GM23338 (cell line): ENCODE measurements at regions not wholly inside any gene's neighbourhood (a gene's known extent, or its start where the extent isn't known, plus 50 kb on each side); places are given as distances from the start of the nearest gene placed in this dataset.
A peak's percentile ranks its signal among the peaks of the same experiment; 100 is the strongest.

Source experiments
- ATAC-seq: fragments of 200-7000 bp; cut with Tn5 transposase; 3 replicates; pipeline ENCODE4 v1.9.1; 2020
- DNase-seq: peaks from one replicate; pipeline ENCODE4 v3.0.0-alpha.2; 2015; ENCODE audit warnings: low spot score
- H2AFZ ChIP-seq: fragments of 200-600 bp; sonication (generic); 2 replicates; pipeline ENCODE4 v1.8.0; 2016; ENCODE audit warnings: antibody characterized with exemption, mild to moderate bottlenecking, moderate library complexity
- H3F3A ChIP-seq: fragments of 200-600 bp; sonication (generic); replicated peaks from 2 replicates; pipeline ENCODE4 v1.8.0; 2017; ENCODE audit warnings: antibody characterized with exemption, mixed run types, low read depth
- H3K27ac ChIP-seq: fragments of 200-600 bp; sonication (generic); 2 replicates; pipeline ENCODE4 v1.6.1; 2016; ENCODE audit warnings: low read depth
- H3K27me3 ChIP-seq: fragments of 200-600 bp; sonication (generic); 2 replicates; pipeline ENCODE4 v1.8.0; 2016; ENCODE audit warnings: mild to moderate bottlenecking, mixed run types, moderate library complexity; ENCODE audit not compliant: insufficient read depth
- H3K36me3 ChIP-seq: fragments of 200-600 bp; sonication (generic); 2 replicates; pipeline ENCODE4 v1.8.0; 2016; ENCODE audit warnings: mild to moderate bottlenecking; ENCODE audit not compliant: insufficient read depth
- H3K4me1 ChIP-seq: fragments of 200-600 bp; sonication (generic); 2 replicates; pipeline ENCODE4 v1.8.0; 2016; ENCODE audit warnings: mild to moderate bottlenecking, moderate library complexity; ENCODE audit not compliant: insufficient read depth
- H3K4me2 ChIP-seq: fragments of 200-600 bp; sonication (generic); 2 replicates; pipeline ENCODE4 v1.7.1; 2017; ENCODE audit warnings: mixed run types
- H3K4me3 ChIP-seq: fragments of 200-600 bp; sonication (generic); 2 replicates; pipeline ENCODE4 v1.6.1; 2016; ENCODE audit warnings: mixed run types
- H3K79me2 ChIP-seq: fragments of 200-600 bp; sonication (generic); replicated peaks from 2 replicates; pipeline ENCODE4 v1.8.0; 2017; ENCODE audit warnings: mild to moderate bottlenecking; ENCODE audit not compliant: insufficient read depth
- H3K9me2 ChIP-seq: fragments of 200-600 bp; sonication (generic); 2 replicates; pipeline ENCODE4 v1.8.0; 2017; ENCODE audit not compliant: insufficient read depth
- H4K20me1 ChIP-seq: fragments of 200-600 bp; sonication (generic); replicated peaks from 2 replicates; pipeline ENCODE4 v1.8.0; 2017; ENCODE audit warnings: mild to moderate bottlenecking; ENCODE audit not compliant: insufficient read depth
- H3K27ac Mint-ChIP-seq: 2 replicates; pipeline ENCODE4 v1.8.0; 2020; ENCODE audit warnings: inconsistent platforms, mild to moderate bottlenecking, moderate library complexity, mixed read lengths
- H3K27me3 Mint-ChIP-seq: 3 replicates; pipeline ENCODE4 v1.8.0; 2022; ENCODE audit warnings: low read depth, mild to moderate bottlenecking, moderate library complexity, mixed read lengths, inconsistent platforms; ENCODE audit not compliant: insufficient read depth, poor library complexity
- H3K36me3 Mint-ChIP-seq: 3 replicates; pipeline ENCODE4 v1.8.0; 2021; ENCODE audit warnings: low read depth, mild to moderate bottlenecking, inconsistent platforms, moderate library complexity, mixed read lengths
- H3K4me1 Mint-ChIP-seq: 3 replicates; pipeline ENCODE4 v1.8.0; 2020; ENCODE audit warnings: mild to moderate bottlenecking, inconsistent platforms, mixed read lengths
- H3K4me3 Mint-ChIP-seq: 3 replicates; pipeline ENCODE4 v1.8.0; 2021; ENCODE audit warnings: moderate library complexity, mild to moderate bottlenecking, inconsistent platforms, mixed read lengths
- H3K9me3 Mint-ChIP-seq: 3 replicates; pipeline ENCODE4 v1.8.0; 2020; ENCODE audit warnings: moderate library complexity, mild to moderate bottlenecking, inconsistent platforms, mixed read lengths
- EZH2 ChIP-seq: fragments of 200-600 bp; sonication (generic); IDR thresholded peaks from one replicate; pipeline ENCODE4 v1.8.0; 2017; ENCODE audit warnings: antibody characterized with exemption, mild to moderate bottlenecking, low read depth; ENCODE audit not compliant: unreplicated experiment
- EZH2phosphoT487 ChIP-seq: fragments of 200-600 bp; sonication (generic); IDR thresholded peaks from one replicate; pipeline ENCODE4 v1.8.1; 2018; ENCODE audit warnings: antibody characterized with exemption; ENCODE audit not compliant: unreplicated experiment
- JUNB ChIP-seq: IDR thresholded peaks from one replicate; pipeline ENCODE4 v1.6.1; 2016; ENCODE audit warnings: antibody characterized with exemption; ENCODE audit not compliant: unreplicated experiment
- NANOG ChIP-seq: IDR thresholded peaks from 2 replicates; pipeline ENCODE4 v1.6.1; 2016; ENCODE audit warnings: antibody characterized with exemption, borderline replicate concordance
- POLR2AphosphoS5 ChIP-seq: IDR thresholded peaks from 2 replicates; pipeline ENCODE4 v1.6.1; 2016; ENCODE audit warnings: antibody characterized with exemption, low read depth
- STAT1 ChIP-seq: IDR thresholded peaks from one replicate; pipeline ENCODE4 v1.6.1; 2016; ENCODE audit warnings: antibody characterized with exemption; ENCODE audit not compliant: unreplicated experiment
- ZNF114 ChIP-seq: fragments of 250-450 bp; sonication (Bioruptor Pico); IDR thresholded peaks from 2 replicates; pipeline ENCODE4 v1.5.0; 2020; ENCODE audit warnings: mild to moderate bottlenecking, moderate library complexity
- ZNF331 ChIP-seq: fragments of 250-450 bp; sonication (Bioruptor Pico); IDR thresholded peaks from 2 replicates; pipeline ENCODE4 v1.5.0; 2020; ENCODE audit warnings: low read depth, mild to moderate bottlenecking, moderate library complexity
- TF ChIP-seq, protein P1 (sequence below): IDR thresholded peaks from one replicate; pipeline ENCODE4 v1.6.1; 2018; ENCODE audit warnings: antibody characterized with exemption; ENCODE audit not compliant: unreplicated experiment
- TF ChIP-seq, protein P2 (sequence below): IDR thresholded peaks from 2 replicates; pipeline ENCODE4 v1.6.1; 2016; ENCODE audit warnings: antibody characterized with exemption
- TF ChIP-seq, protein P3 (sequence below): fragments of 250-450 bp; sonication (Bioruptor Pico); IDR thresholded peaks from 2 replicates; pipeline ENCODE4 v1.5.0; 2020; ENCODE audit warnings: mild to moderate bottlenecking, moderate library complexity

DNA sequence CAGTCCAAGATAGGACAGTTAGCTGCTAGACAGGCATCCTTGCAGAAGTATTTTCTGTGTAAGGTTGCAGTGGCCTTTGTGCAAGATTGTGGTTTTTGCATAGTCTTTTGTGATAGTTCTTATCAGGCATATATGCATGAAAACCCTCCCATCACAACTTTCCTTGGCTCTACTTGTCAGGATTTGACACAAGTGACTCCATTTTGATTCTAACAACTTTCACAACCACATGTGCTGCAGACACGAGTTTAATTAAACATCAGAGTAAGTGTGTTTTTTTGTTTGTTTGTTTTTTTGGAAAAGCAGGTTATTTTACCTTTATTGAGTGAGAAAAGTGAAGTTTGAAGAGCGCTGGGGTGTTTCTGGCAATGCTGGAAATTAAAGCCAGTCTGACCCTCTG is 902.0 kb upstream of the GCFC2 start (continued):
- TF ChIP-seq, protein P1, sequence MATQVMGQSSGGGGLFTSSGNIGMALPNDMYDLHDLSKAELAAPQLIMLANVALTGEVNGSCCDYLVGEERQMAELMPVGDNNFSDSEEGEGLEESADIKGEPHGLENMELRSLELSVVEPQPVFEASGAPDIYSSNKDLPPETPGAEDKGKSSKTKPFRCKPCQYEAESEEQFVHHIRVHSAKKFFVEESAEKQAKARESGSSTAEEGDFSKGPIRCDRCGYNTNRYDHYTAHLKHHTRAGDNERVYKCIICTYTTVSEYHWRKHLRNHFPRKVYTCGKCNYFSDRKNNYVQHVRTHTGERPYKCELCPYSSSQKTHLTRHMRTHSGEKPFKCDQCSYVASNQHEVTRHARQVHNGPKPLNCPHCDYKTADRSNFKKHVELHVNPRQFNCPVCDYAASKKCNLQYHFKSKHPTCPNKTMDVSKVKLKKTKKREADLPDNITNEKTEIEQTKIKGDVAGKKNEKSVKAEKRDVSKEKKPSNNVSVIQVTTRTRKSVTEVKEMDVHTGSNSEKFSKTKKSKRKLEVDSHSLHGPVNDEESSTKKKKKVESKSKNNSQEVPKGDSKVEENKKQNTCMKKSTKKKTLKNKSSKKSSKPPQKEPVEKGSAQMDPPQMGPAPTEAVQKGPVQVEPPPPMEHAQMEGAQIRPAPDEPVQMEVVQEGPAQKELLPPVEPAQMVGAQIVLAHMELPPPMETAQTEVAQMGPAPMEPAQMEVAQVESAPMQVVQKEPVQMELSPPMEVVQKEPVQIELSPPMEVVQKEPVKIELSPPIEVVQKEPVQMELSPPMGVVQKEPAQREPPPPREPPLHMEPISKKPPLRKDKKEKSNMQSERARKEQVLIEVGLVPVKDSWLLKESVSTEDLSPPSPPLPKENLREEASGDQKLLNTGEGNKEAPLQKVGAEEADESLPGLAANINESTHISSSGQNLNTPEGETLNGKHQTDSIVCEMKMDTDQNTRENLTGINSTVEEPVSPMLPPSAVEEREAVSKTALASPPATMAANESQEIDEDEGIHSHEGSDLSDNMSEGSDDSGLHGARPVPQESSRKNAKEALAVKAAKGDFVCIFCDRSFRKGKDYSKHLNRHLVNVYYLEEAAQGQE = no peak
- TF ChIP-seq STAT1 (no peak), ZNF331 (CRISPR knock-in tag) (no peak), ZNF114 (CRISPR knock-in tag) (no peak), EZH2 (no peak)
- TF ChIP-seq, protein P2, sequence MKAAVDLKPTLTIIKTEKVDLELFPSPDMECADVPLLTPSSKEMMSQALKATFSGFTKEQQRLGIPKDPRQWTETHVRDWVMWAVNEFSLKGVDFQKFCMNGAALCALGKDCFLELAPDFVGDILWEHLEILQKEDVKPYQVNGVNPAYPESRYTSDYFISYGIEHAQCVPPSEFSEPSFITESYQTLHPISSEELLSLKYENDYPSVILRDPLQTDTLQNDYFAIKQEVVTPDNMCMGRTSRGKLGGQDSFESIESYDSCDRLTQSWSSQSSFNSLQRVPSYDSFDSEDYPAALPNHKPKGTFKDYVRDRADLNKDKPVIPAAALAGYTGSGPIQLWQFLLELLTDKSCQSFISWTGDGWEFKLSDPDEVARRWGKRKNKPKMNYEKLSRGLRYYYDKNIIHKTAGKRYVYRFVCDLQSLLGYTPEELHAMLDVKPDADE = no peak

DNA sequence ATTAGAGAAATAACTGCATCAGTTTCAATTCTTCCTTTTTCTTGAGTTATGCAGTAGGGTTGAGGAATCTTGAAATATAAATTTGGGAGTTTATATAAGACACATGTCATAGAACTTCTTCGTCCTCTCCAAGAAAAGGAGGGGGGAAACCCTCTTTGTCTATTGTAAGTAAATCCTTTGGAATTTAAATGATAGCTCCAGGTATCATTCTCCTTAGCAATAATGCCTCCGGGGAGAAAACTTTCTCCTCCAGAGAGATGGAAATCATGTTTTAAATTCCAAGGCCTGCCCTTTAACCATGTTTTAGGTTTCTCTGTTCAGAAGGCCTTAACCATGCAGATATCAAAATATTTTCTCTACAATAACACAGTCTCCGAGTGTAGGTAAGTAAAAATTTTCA is 899.7 kb upstream of the GCFC2 start:
- Histone ChIP-seq H3K79me2 (no peaks in the 10 kb centered on the region), H3K4me1 (peaks cover 44% of the 10 kb centered on the region), H2AFZ (no peak overlapping the region), H3K36me3 (no peaks in the 10 kb centered on the region), H3K4me2 (0 out of 2 replicates have a peak overlapping the region, but pooled peaks have one; percentile 39), H3K4me3 (no peak overlapping the region), H3K27ac (no peak overlapping the region), H3F3A (no peaks in the 10 kb centered on the region; the same call in 1 of the 2 replicates), H3K9me2 (no peaks in the 10 kb centered on the region), H3K27me3 (no peaks in the 10 kb centered on the region), H4K20me1 (no peaks in the 10 kb centered on the region)
- no peak overlapping the region for H3K4me3 Mint-ChIP-seq
- DNase-seq = peak; percentile 50
- ATAC-seq = peak; percentile 51
- H3K36me3 Mint-ChIP-seq = no peaks in the 10 kb centered on the region
- peaks cover 44% of the 10 kb centered on the region for H3K4me1 Mint-ChIP-seq
- H3K9me3 Mint-ChIP-seq = no peaks in the 10 kb centered on the region
- no peaks in the 10 kb centered on the region for H3K27me3 Mint-ChIP-seq
- H3K27ac Mint-ChIP-seq = no peak overlapping the region
- TF ChIP-seq NANOG (no peak), POLR2AphosphoS5 (no peak), ZNF331 (CRISPR knock-in tag) (no peak), EZH2phosphoT487 (no peak), JUNB (no peak)
- TF ChIP-seq, protein P3, sequence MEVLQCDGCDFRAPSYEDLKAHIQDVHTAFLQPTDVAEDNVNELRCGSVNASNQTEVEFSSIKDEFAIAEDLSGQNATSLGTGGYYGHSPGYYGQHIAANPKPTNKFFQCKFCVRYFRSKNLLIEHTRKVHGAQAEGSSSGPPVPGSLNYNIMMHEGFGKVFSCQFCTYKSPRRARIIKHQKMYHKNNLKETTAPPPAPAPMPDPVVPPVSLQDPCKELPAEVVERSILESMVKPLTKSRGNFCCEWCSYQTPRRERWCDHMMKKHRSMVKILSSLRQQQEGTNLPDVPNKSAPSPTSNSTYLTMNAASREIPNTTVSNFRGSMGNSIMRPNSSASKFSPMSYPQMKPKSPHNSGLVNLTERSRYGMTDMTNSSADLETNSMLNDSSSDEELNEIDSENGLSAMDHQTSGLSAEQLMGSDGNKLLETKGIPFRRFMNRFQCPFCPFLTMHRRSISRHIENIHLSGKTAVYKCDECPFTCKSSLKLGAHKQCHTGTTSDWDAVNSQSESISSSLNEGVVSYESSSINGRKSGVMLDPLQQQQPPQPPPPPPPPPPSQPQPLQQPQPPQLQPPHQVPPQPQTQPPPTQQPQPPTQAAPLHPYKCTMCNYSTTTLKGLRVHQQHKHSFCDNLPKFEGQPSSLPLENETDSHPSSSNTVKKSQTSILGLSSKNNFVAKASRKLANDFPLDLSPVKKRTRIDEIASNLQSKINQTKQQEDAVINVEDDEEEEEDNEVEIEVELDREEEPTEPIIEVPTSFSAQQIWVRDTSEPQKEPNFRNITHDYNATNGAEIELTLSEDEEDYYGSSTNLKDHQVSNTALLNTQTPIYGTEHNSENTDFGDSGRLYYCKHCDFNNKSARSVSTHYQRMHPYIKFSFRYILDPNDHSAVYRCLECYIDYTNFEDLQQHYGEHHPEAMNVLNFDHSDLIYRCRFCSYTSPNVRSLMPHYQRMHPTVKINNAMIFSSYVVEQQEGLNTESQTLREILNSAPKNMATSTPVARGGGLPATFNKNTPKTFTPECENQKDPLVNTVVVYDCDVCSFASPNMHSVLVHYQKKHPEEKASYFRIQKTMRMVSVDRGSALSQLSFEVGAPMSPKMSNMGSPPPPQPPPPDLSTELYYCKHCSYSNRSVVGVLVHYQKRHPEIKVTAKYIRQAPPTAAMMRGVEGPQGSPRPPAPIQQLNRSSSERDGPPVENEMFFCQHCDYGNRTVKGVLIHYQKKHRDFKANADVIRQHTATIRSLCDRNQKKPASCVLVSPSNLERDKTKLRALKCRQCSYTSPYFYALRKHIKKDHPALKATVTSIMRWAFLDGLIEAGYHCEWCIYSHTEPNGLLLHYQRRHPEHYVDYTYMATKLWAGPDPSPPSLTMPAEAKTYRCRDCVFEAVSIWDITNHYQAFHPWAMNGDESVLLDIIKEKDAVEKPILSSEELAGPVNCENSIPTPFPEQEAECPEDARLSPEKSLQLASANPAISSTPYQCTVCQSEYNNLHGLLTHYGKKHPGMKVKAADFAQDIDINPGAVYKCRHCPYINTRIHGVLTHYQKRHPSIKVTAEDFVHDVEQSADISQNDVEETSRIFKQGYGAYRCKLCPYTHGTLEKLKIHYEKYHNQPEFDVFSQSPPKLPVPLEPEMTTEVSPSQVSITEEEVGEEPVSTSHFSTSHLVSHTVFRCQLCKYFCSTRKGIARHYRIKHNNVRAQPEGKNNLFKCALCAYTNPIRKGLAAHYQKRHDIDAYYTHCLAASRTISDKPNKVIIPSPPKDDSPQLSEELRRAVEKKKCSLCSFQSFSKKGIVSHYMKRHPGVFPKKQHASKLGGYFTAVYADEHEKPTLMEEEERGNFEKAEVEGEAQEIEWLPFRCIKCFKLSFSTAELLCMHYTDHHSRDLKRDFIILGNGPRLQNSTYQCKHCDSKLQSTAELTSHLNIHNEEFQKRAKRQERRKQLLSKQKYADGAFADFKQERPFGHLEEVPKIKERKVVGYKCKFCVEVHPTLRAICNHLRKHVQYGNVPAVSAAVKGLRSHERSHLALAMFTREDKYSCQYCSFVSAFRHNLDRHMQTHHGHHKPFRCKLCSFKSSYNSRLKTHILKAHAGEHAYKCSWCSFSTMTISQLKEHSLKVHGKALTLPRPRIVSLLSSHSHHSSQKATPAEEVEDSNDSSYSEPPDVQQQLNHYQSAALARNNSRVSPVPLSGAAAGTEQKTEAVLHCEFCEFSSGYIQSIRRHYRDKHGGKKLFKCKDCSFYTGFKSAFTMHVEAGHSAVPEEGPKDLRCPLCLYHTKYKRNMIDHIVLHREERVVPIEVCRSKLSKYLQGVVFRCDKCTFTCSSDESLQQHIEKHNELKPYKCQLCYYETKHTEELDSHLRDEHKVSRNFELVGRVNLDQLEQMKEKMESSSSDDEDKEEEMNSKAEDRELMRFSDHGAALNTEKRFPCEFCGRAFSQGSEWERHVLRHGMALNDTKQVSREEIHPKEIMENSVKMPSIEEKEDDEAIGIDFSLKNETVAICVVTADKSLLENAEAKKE (CRISPR knock-in tag) = no peak
- TF ChIP-seq, protein P1 = no peak
